Activated CD8-positive, alpha-beta memory T cell treated with anti-CD3 and anti-CD28 coated beads, Interleukin-2, amount 10 ng/mL, durations not matched to agents 7 days and 5 days (primary cell): ENCODE measurements at regions not wholly inside any gene's neighbourhood (a gene's known extent, or its start where the extent isn't known, plus 50 kb on each side); places are given as distances from the start of the nearest gene placed in this dataset.
"Not testable (repeated sequence)": the region's sequence is repeated elsewhere in the genome, so short reads cannot be mapped to it uniquely, and the experiment has no call there.

Experiments used
- ATAC-seq: fragments of 150-1000 bp; cut with Tn5 transposase; one replicate; pipeline ENCODE4 v1.10.0; 2021; ENCODE audit warnings: moderate library complexity
- CTCF ChIA-PET: fragments of 350-600 bp; sonication (Branson Sonifier 250); formaldehyde crosslinking; loops from one replicate; lab custom pipeline; 2021; ENCODE audit warnings: antibody characterized with exemption; lab: Charles Lee
- DNase-seq: peaks from one replicate; pipeline ENCODE4 v3.0.0-alpha.2; 2020
- H3K27ac Mint-ChIP-seq: one replicate; pipeline ENCODE4 v1.8.0; 2021; ENCODE audit warnings: mild to moderate bottlenecking, mixed read lengths
- H3K27me3 Mint-ChIP-seq: one replicate; pipeline ENCODE4 v1.8.0; 2021; ENCODE audit warnings: mixed read lengths
- H3K36me3 Mint-ChIP-seq: one replicate; pipeline ENCODE4 v1.8.0; 2021; ENCODE audit warnings: mild to moderate bottlenecking, mixed read lengths
- H3K4me1 Mint-ChIP-seq: one replicate; pipeline ENCODE4 v1.8.0; 2021; ENCODE audit warnings: mixed read lengths
- H3K4me3 Mint-ChIP-seq: one replicate; pipeline ENCODE4 v1.8.0; 2021; ENCODE audit warnings: mild to moderate bottlenecking, moderate library complexity, mixed read lengths
- H3K9me3 Mint-ChIP-seq: one replicate; pipeline ENCODE4 v1.8.0; 2022; ENCODE audit warnings: low read depth, mixed read lengths

DNA sequence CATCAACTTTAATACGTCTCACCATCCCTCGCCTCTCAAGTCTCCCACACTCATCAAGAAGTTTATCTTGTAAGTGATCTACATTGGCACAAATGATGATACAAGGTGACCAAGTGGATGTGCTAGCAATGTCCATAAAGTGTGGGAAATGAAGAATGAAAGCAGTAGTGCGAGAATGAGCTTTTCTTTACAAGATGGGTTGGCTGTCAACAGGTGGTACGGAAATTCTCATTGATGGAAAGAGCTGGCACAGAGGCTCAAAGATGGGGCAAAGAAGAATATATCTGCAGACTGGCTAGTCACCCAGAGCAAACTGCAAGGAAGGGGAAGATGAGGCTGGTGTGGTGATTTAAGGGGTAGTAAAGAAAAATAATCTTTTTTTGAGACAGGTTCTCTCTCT lies 640.8 kb downstream of the MAT2B start:
- DNase-seq (no peak), ATAC-seq (no peak)
- no peaks in the 10 kb centered on the region for H3K9me3 Mint-ChIP-seq
- H3K4me3 Mint-ChIP-seq: no peak overlapping the region
- H3K4me1 Mint-ChIP-seq: no peaks in the 10 kb centered on the region
- H3K36me3 Mint-ChIP-seq: no peaks in the 10 kb centered on the region
- CTCF ChIA-PET: no interaction called here
- H3K27me3 Mint-ChIP-seq: no peaks in the 10 kb centered on the region
- H3K27ac Mint-ChIP-seq: no peak overlapping the region

DNA sequence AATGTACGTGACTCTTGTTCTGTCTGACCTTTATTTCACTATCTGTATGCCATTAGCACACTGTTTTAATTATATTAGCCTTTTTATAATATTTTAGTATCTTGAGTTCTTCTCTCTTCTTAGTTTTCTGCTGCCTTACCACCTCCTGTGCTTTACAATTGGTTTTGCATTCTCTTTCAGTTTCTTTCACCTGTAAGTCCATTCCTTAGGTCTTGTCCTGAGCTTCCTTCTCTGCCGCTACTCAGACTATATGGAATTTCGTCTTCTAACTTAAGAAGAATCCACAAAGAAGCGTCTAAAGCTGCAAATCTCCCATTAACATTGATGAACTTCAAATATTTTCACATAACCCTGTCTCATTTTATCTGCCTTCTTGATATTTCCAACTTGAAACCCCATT lies 642.9 kb downstream of the MAT2B start:
- H3K4me1 Mint-ChIP-seq: no peaks in the 10 kb centered on the region
- peaks cover 6% of the 10 kb centered on the region for H3K9me3 Mint-ChIP-seq
- no peaks in the 10 kb centered on the region for H3K27me3 Mint-ChIP-seq
- no peak overlapping the region for H3K4me3 Mint-ChIP-seq
- H3K36me3 Mint-ChIP-seq: no peaks in the 10 kb centered on the region
- CTCF ChIA-PET: no interaction called here
- no peak overlapping the region for H3K27ac Mint-ChIP-seq
- ATAC-seq (no peak), DNase-seq (no peak)

DNA sequence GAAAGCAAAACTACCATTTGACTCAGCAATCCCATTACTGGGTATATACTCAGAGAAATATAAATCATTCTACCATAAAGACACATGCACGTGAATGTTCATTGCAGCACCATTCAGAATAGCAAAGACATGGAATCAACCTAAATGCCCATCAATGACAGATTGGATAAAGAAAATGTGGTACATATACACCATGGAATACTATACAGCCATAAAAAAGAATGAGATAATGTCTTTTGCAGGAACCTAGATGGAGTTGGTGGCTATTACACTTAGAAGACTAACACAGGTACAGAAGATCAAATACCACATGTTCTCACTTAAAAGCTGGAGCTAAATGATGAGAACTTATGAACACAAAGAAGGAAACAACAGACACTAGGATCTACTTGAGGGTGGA lies 647.1 kb downstream of the MAT2B start:
- H3K4me3 Mint-ChIP-seq, H3K36me3 Mint-ChIP-seq, H3K27ac Mint-ChIP-seq, H3K27me3 Mint-ChIP-seq, CTCF ChIA-PET, DNase-seq, H3K4me1 Mint-ChIP-seq, ATAC-seq: not testable (repeated sequence)
- peaks cover 10% of the 10 kb centered on the region for H3K9me3 Mint-ChIP-seq

DNA sequence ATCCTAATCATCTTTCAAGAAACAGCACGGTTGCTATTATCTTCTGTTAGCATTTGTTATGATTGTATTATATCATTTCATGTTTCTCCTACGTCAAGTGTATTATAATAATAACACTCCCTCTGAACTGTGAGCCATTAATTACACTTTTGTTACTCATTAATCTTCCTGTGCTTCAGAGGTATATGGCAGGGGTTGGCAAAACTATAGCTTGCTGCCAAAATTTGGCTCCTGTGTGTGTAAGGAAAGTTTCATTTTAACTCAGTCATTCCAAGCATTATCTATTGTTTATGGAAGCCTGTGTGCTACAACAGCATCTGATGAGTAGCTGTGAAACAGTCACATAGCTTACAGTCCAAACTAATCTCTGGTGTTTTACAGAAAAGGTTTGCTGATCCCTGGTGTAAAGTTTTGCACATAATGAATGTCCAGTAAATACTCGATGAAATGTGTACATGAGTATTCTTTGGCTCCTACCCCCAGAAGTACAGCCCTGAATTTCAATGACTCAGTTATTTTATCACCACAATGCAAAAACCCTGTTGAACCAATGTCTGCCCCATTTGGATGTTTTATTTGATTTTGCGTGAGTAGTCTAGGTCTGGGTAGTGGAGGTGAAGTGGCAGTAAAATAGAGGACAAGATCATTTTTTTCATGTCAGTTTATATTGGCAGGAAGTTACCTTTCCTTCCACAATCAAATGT lies 648.2 kb downstream of the MAT2B start:
- H3K36me3 Mint-ChIP-seq: no peaks in the 10 kb centered on the region
- ATAC-seq (no peak), DNase-seq (no peak)
- H3K27me3 Mint-ChIP-seq: no peaks in the 10 kb centered on the region
- H3K27ac Mint-ChIP-seq: no peak overlapping the region
- H3K9me3 Mint-ChIP-seq: peaks cover 10% of the 10 kb centered on the region
- no peak overlapping the region for H3K4me3 Mint-ChIP-seq
- CTCF ChIA-PET: no interaction called here
- no peaks in the 10 kb centered on the region for H3K4me1 Mint-ChIP-seq

DNA sequence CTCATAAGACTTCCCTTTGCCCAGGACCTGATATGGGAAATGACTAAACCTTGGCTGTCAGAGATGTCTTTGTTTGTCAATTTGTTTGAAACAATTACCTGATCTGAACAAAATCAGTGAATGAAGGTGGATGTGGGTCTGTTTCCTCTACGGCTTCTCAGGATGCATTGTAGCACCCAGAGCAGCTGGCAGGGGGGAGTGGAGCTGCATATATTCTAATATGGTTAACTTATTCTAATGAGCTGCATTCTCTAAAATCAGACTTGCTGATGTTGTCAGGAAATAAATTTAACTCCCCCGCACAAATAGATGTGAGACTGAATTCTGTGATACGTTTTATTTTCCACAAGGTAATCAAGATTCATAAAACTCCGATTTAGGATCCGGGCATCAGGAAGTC lies 665.4 kb downstream of the MAT2B start:
- CTCF ChIA-PET: no interaction called here
- DNase-seq (no peak), ATAC-seq (no peak)
- no peak overlapping the region for H3K27ac Mint-ChIP-seq
- H3K9me3 Mint-ChIP-seq: peaks cover 2% of the 10 kb centered on the region
- H3K27me3 Mint-ChIP-seq: no peaks in the 10 kb centered on the region
- no peaks in the 10 kb centered on the region for H3K4me1 Mint-ChIP-seq
- no peak overlapping the region for H3K4me3 Mint-ChIP-seq
- no peaks in the 10 kb centered on the region for H3K36me3 Mint-ChIP-seq

DNA sequence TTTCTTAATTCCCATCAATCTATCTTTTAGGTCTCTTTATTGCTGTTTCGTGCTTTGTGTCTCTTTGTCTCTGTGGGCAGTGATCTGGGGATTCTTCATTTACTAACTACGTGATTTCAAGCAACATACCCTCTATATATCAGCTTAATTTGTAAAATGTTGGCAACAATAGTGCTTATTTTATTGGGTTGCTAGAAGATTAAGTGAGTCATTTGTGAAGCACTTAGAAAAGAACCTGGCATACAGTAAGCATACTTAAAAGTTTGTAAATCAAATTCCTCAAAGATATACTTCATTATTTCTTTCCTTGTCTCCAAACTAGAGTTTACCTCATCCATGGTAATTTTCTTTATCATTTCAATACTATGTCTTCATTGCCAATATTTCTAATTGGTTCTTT lies 669.7 kb downstream of the MAT2B start:
- ATAC-seq (no peak), DNase-seq (no peak)
- Mint-ChIP-seq H3K27me3 (no peaks in the 10 kb centered on the region), H3K4me3 (no peak overlapping the region), H3K36me3 (no peaks in the 10 kb centered on the region), H3K9me3 (peaks cover 7% of the 10 kb centered on the region), H3K27ac (no peak overlapping the region), H3K4me1 (no peaks in the 10 kb centered on the region)
- CTCF ChIA-PET: no interaction called here

DNA sequence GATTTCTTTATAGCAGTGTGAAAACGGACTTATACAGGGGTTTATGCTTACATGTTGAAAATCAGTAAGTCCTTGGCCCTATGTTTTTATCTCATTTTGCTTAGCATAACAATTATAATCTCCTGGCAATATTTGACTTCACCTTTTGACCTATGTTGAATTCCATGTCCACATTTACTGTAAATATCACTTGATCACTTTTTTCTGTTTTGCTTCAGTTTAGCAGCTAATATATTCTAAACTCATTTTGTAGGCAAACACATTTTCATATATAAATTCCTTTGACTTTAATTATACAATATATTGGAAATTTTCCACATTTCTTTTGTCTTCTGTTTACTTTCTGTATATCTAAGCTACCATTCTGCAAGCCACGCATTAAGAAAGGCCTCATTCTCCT lies 674.0 kb downstream of the MAT2B start:
- Mint-ChIP-seq H3K27me3 (no peaks in the 10 kb centered on the region), H3K4me3 (no peak overlapping the region), H3K4me1 (no peaks in the 10 kb centered on the region), H3K9me3 (peaks cover 7% of the 10 kb centered on the region), H3K36me3 (no peaks in the 10 kb centered on the region), H3K27ac (no peak overlapping the region)
- CTCF ChIA-PET: no interaction called here
- DNase-seq (no peak), ATAC-seq (no peak)

DNA sequence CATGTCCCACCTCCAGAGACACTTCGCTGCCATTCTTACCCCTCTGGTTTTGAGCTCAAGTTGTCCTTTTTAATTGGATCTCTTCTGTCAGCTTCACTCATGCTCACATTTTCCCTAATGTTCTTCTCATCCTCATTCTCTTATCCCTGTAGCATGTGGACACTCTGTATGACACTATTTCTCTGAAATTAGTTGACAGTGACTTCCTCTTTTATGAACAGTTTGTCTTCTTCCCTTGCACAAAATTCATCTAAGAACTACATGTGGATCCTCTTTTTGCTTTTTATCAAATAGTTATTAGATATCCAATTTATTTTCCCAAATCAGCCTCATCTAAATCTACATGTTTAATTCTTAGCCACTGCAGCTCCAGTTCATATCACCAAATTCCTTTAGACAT lies 676.2 kb downstream of the MAT2B start:
- CTCF ChIA-PET: no interaction called here
- Mint-ChIP-seq H3K4me1 (no peaks in the 10 kb centered on the region), H3K27me3 (no peaks in the 10 kb centered on the region), H3K27ac (no peak overlapping the region), H3K9me3 (peaks cover 5% of the 10 kb centered on the region), H3K4me3 (no peak overlapping the region), H3K36me3 (no peaks in the 10 kb centered on the region)
- no peak for DNase-seq
- ATAC-seq: no peak

DNA sequence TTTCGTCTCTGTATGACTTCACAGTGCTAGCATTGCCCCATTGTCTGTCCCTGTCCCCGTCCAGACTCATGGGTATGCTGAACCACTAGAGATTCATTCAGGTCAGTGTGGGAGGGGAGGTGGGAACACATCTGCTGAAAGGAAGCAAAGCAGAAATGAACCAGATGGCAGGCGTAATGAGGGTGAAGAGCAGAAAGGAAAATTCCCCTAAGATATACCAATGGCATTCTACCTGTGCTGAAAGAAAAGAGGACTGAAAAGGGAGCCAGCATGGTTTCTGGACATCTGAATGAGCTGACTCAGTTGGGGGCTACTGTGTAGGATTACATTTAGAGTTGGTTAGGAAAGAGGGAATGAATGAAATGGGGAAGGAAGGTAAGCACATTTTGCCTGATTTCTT lies 678.7 kb downstream of the MAT2B start:
- no peaks in the 10 kb centered on the region for H3K9me3 Mint-ChIP-seq
- no peak overlapping the region for H3K4me3 Mint-ChIP-seq
- ATAC-seq (no peak), DNase-seq (no peak)
- H3K4me1 Mint-ChIP-seq: no peaks in the 10 kb centered on the region
- CTCF ChIA-PET: no interaction called here
- H3K36me3 Mint-ChIP-seq: no peaks in the 10 kb centered on the region
- no peaks in the 10 kb centered on the region for H3K27me3 Mint-ChIP-seq
- no peak overlapping the region for H3K27ac Mint-ChIP-seq

DNA sequence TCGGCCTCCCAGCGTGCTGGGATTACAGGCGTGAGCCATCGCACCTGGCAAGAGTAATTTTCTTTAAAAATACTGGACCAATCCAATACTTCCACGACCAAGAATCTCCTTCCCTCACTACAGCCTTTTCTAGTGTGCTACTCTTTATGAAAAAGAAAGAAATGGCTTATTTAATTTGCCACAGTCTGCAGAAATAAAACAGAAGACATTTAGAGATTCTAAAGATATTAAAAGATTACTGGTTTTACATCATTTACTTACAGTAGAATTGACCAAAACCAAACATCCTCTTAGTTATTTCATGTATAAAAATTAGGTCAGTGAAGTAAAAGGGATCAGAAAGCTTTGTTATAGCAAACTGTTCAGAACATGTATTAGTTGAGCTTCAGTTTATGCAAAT lies 679.6 kb downstream of the MAT2B start:
- Mint-ChIP-seq H3K4me1 (no peaks in the 10 kb centered on the region), H3K9me3 (peaks cover 2% of the 10 kb centered on the region), H3K4me3 (no peak overlapping the region), H3K27me3 (no peaks in the 10 kb centered on the region), H3K36me3 (no peaks in the 10 kb centered on the region), H3K27ac (no peak overlapping the region)
- DNase-seq (no peak), ATAC-seq (no peak)
- CTCF ChIA-PET: no interaction called here

DNA sequence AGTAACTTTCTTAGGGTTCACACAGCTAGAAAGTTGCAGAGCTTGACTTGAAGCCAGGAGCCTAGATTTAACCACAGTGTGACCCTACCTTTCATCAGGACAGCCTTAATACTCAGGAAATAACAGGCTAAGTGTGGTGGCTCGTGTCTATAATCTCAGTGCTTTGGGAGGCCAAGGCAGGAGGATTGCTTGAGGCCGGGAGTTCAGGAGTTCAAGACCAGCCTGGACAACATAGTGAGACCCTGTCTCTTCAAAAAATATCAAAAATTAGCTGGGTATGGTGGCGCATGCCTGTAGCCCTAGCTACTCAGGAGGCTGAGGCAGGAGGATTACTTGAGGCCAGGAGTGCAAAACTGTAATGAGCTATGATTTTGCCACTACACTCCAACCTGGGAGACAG lies 681.1 kb downstream of the MAT2B start:
- Mint-ChIP-seq H3K36me3 (no peaks in the 10 kb centered on the region), H3K27me3 (no peaks in the 10 kb centered on the region), H3K4me3 (no peak overlapping the region), H3K9me3 (peaks cover 2% of the 10 kb centered on the region), H3K4me1 (no peaks in the 10 kb centered on the region), H3K27ac (no peak overlapping the region)
- ATAC-seq (no peak), DNase-seq (no peak)
- CTCF ChIA-PET: no interaction called here

DNA sequence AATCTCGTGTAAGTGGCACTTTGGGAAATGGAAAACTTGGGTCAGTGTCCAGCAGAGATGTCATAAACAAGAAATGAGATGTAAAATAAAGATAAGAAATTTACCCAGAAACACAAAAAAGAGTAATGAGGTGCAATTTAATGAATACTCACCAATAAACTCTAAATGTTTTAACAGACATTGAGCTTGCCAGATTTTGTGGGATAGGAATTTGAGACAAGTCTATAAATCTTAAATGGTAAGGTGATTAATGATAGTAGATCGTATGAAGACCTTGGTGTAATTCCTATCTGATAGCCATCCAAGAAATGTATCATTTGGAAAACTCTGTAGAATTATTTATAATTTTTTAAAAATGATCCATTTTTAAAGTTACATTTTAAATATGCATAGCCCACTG lies 682.4 kb downstream of the MAT2B start:
- DNase-seq: no peak
- Mint-ChIP-seq H3K9me3 (peaks cover 2% of the 10 kb centered on the region), H3K4me1 (no peaks in the 10 kb centered on the region), H3K36me3 (no peaks in the 10 kb centered on the region), H3K27me3 (no peaks in the 10 kb centered on the region), H3K4me3 (no peak overlapping the region), H3K27ac (no peak overlapping the region)
- ATAC-seq: no peak
- CTCF ChIA-PET: no interaction called here

DNA sequence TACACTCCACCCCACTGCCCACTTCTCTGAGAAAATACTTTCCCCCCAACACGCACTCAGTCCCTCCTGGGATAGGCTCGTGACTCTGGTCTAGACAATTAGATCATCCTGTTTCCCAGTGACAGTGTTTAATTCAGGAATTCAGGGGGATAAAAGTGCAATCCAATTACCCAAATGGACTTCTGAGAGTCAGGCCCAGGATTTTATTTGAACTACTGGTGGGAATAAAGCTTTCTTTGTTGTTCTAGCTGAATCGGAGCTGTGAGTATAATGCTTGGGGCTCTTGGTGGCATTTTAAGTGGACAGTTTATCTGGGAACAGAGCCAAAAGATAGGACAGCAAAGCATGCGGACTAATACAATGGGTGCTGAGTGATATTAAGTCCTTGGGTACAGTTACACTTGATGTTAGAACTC lies 683.3 kb downstream of the MAT2B start:
- DNase-seq (no peak), ATAC-seq (no peak)
- Mint-ChIP-seq H3K9me3 (peaks cover 2% of the 10 kb centered on the region), H3K4me3 (no peak overlapping the region), H3K4me1 (no peaks in the 10 kb centered on the region), H3K27ac (no peak overlapping the region), H3K27me3 (no peaks in the 10 kb centered on the region), H3K36me3 (no peaks in the 10 kb centered on the region)
- CTCF ChIA-PET: no interaction called here

DNA sequence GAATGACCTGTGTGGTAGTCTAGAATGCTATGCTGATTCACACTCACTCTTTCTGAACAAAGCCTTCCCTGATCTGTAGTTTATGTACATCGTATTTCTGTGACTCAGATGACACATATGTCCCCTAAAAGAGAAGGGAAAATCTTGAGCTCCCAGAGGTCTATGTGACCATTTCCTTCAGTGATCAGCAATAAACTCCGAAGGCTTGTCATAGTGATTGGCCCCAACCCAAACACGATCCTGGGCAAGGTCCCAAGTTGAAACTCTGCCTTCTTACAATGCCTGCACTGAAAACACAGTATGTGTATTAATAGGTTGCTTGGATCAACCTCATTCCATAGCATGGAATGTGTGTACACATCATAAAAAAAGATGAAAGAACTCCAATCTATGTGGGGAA lies 685.8 kb downstream of the MAT2B start:
- ATAC-seq (no peak), DNase-seq (no peak)
- Mint-ChIP-seq H3K9me3 (peaks cover 2% of the 10 kb centered on the region), H3K4me3 (no peak overlapping the region), H3K36me3 (no peaks in the 10 kb centered on the region), H3K4me1 (no peaks in the 10 kb centered on the region), H3K27ac (no peak overlapping the region), H3K27me3 (no peaks in the 10 kb centered on the region)
- CTCF ChIA-PET: no interaction called here

DNA sequence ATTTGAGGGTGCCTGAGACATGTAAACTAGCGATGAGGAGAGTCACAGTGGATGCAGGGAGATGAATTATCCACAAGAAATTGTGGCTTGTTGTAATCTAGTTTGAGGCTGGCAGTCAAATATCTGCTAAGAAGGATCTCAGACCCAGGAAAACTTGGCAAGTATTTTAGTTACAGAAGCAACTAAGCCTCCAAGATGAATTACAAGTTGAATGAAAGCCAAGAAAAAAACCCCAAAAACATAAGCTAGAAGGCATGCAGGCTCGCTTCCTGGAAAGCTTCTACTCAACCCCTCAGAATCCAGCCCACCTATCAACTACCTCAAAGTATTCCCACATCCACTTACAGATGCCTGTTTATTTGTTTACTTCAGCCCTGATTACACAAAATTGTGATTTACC lies 696.9 kb downstream of the MAT2B start:
- peaks cover 3% of the 10 kb centered on the region for H3K9me3 Mint-ChIP-seq
- H3K4me3 Mint-ChIP-seq: no peak overlapping the region
- no peaks in the 10 kb centered on the region for H3K4me1 Mint-ChIP-seq
- no peaks in the 10 kb centered on the region for H3K36me3 Mint-ChIP-seq
- DNase-seq: no peak
- H3K27ac Mint-ChIP-seq: no peak overlapping the region
- CTCF ChIA-PET: no interaction called here
- no peaks in the 10 kb centered on the region for H3K27me3 Mint-ChIP-seq
- no peak for ATAC-seq
